ENCODE measurements at regions not wholly inside any gene's neighbourhood (a gene's known extent, or its start where the extent isn't known, plus 50 kb on each side); places are given as distances from the start of the nearest gene placed in this dataset.

DNA sequence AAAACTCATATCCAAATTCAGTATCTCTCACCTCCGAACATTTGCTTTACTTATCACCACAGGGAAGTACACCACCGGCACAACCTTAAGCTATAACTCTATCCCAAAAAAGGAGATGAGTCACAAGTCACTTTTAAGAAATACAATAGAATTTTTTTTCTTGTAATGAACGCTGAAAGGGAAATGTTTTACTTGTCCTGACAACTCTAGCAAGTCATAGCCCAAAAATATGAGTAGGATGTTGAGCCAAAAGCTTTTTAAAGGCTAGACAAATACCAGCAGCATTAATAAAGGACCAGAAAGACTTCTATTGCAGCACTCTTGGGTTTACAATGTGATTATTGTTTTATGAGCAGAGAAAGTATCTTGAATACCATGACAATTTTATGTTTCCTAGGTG is 147.3 kb upstream of the FST start:
- TF ChIP-seq EZH2 (IDR thresholded peaks at IDR 0.05; ENCODE audit: insufficient read depth, poor library complexity, severe bottlenecking) (no peak), EZH2phosphoT487 (IDR thresholded peaks at IDR 0.05; ENCODE audit: insufficient read depth, low read depth) (peak; percentile 88; the same call in 1 of the 2 replicates)

Measured in GM23248 (cell line).